IMR-90 (cell line): ENCODE measurements at regions not wholly inside any gene's neighbourhood (a gene's known extent, or its start where the extent isn't known, plus 50 kb on each side); places are given as distances from the start of the nearest gene placed in this dataset.

Experiments used
- ATAC-seq: fragments of 200-7000 bp; cut with Tn5 transposase; 2 replicates; pipeline ENCODE4 v1.9.1; 2020; ENCODE audit warnings: low read depth, mild to moderate bottlenecking, moderate library complexity
- BruUV-seq: library from RNA; stranded (reverse); fragments of 400-500 nt; replicated peaks from 2 replicates; lab custom pipeline; 2021; lab: Mats Ljungman, UMichigan
- CTCF ChIA-PET: fragments of 300-600 bp; formaldehyde crosslinking; extraction: SDS; loops from one replicate; lab custom pipeline; 2021; ENCODE audit warnings: antibody characterized with exemption; lab: Yijun Ruan, JAX
- POLR2A ChIA-PET: fragments of 300-600 bp; sonication (Branson Sonifier 250); formaldehyde crosslinking; loops from one replicate; lab custom pipeline; 2022; ENCODE audit warnings: antibody characterized with exemption; ENCODE audit not compliant: unreplicated experiment; lab: Charles Lee
- DNase-seq: peaks from one replicate; pipeline ENCODE4 v3.0.0; 2013
- H2AFZ ChIP-seq: replicated peaks from 2 replicates; pipeline ENCODE3; 2013; ENCODE audit warnings: low read length, mild to moderate bottlenecking; ENCODE audit not compliant: poor library complexity
- H2AK5ac ChIP-seq: 2 replicates; pipeline ENCODE4 v1.6.1; 2013; ENCODE audit warnings: low read depth, low read length, inconsistent platforms
- H2AK9ac ChIP-seq: replicated peaks from 2 replicates; pipeline ENCODE3; 2013; ENCODE audit warnings: mild to moderate bottlenecking, low read depth, low read length, moderate library complexity; ENCODE audit not compliant: poor library complexity
- H2BK120ac ChIP-seq: 2 replicates; pipeline ENCODE4 v1.6.1; 2013; ENCODE audit warnings: low read depth, low read length, inconsistent platforms
- H2BK15ac ChIP-seq: 3 replicates; pipeline ENCODE4 v1.6.1; 2013; ENCODE audit warnings: low read depth, low read length, inconsistent platforms
- H2BK20ac ChIP-seq: 2 replicates; pipeline ENCODE4 v1.6.1; 2013; ENCODE audit warnings: low read depth, mild to moderate bottlenecking, inconsistent platforms, low read length, moderate library complexity
- H2BK5ac ChIP-seq: 2 replicates; pipeline ENCODE4 v1.6.1; 2013; ENCODE audit warnings: mild to moderate bottlenecking, low read depth, low read length, inconsistent platforms; ENCODE audit not compliant: poor library complexity, severe bottlenecking
- H3K14ac ChIP-seq: replicated peaks from 2 replicates; pipeline ENCODE4 v1.6.1; 2013; ENCODE audit warnings: low read depth, low read length, inconsistent platforms
- H3K18ac ChIP-seq: 2 replicates; pipeline ENCODE4 v1.6.1; 2013; ENCODE audit warnings: low read depth, low read length, control low read depth
- H3K23ac ChIP-seq: 2 replicates; pipeline ENCODE4 v1.6.1; 2013; ENCODE audit warnings: low read depth, low read length, inconsistent platforms
- H3K27ac ChIP-seq: 2 replicates; pipeline ENCODE4 v1.5.1; 2013; ENCODE audit warnings: mild to moderate bottlenecking, control low read depth, low read length; ENCODE audit not compliant: insufficient read depth
- H3K27me3 ChIP-seq: 2 replicates; pipeline ENCODE4 v1.6.1; 2013; ENCODE audit warnings: low read length; ENCODE audit not compliant: control insufficient read depth, insufficient read depth
- H3K36me3 ChIP-seq: 2 replicates; pipeline ENCODE4 v1.6.1; 2013; ENCODE audit warnings: low read length, mixed read lengths; ENCODE audit not compliant: control insufficient read depth, insufficient read depth
- H3K4ac ChIP-seq: 2 replicates; pipeline ENCODE4 v1.6.1; 2013; ENCODE audit warnings: low read depth, low read length, inconsistent platforms
- H3K4me1 ChIP-seq: 2 replicates; pipeline ENCODE4 v1.6.1; 2013; ENCODE audit warnings: low read length, mixed read lengths; ENCODE audit not compliant: control insufficient read depth, insufficient read depth
- H3K4me2 ChIP-seq: 2 replicates; pipeline ENCODE4 v1.6.1; 2013; ENCODE audit warnings: low read depth, mild to moderate bottlenecking, control low read depth, low read length, moderate library complexity
- H3K4me3 ChIP-seq: 2 replicates; pipeline ENCODE4 v1.5.1; 2013; ENCODE audit warnings: low read depth, mild to moderate bottlenecking, control low read depth, low read length, moderate library complexity; ENCODE audit not compliant: insufficient read depth
- H3K56ac ChIP-seq: 2 replicates; pipeline ENCODE4 v1.6.1; 2013; ENCODE audit warnings: low read length, inconsistent platforms; ENCODE audit not compliant: insufficient read depth; ENCODE audit errors: extremely low read depth
- H3K79me1 ChIP-seq, 2 experiments: 2 replicates each; pipeline ENCODE4 v1.6.1; 2013; ENCODE audit warnings: low read length in 2 of 2, inconsistent platforms in 1 of 2, low read depth in 1 of 2
- H3K9ac ChIP-seq: 2 replicates; pipeline ENCODE4 v1.6.1; 2013; ENCODE audit warnings: low read depth, low read length, control low read depth
- H3K9me1 ChIP-seq: 2 replicates; pipeline ENCODE4 v1.6.1; 2013; ENCODE audit warnings: low read length, inconsistent platforms; ENCODE audit not compliant: insufficient read depth
- H3K9me3 ChIP-seq: 2 replicates; pipeline ENCODE4 v1.6.1; 2013; ENCODE audit warnings: low read length; ENCODE audit not compliant: control insufficient read depth, insufficient read depth
- H4K20me1 ChIP-seq: 2 replicates; pipeline ENCODE4 v1.6.1; 2013; ENCODE audit warnings: low read length, inconsistent platforms; ENCODE audit not compliant: insufficient read depth
- H4K5ac ChIP-seq: 2 replicates; pipeline ENCODE4 v1.6.1; 2013; ENCODE audit warnings: mild to moderate bottlenecking, low read depth, low read length, control low read depth
- H4K8ac ChIP-seq, 2 experiments: 2 replicates each; pipeline ENCODE4 v1.6.1; 2013; ENCODE audit warnings: low read depth in 2 of 2, low read length in 2 of 2, control low read depth in 1 of 2, inconsistent platforms in 1 of 2
- H4K91ac ChIP-seq: 2 replicates; pipeline ENCODE4 v1.6.1; 2013; ENCODE audit warnings: low read depth, low read length, inconsistent platforms; ENCODE audit not compliant: insufficient read depth
- CHD1 ChIP-seq: IDR thresholded peaks from 2 replicates; pipeline ENCODE4 v1.6.1; 2012; ENCODE audit warnings: low read depth, low read length, improper control_type of control experiment
- FOS ChIP-seq: fragments of 150-350 bp; IDR thresholded peaks from 2 replicates; pipeline ENCODE4 v1.6.1; 2016; ENCODE audit warnings: low read depth, low read length
- MAZ ChIP-seq: IDR thresholded peaks from 2 replicates; pipeline ENCODE4 v1.6.1; 2012; ENCODE audit warnings: low read depth, mild to moderate bottlenecking, low read length, improper control_type of control experiment, moderate library complexity, borderline replicate concordance
- NFE2L2 ChIP-seq: fragments of 150-350 bp; IDR thresholded peaks from 2 replicates; pipeline ENCODE4 v1.6.1; 2016; ENCODE audit warnings: low read depth, mild to moderate bottlenecking, low read length
- POLR2A ChIP-seq: IDR thresholded peaks from 2 replicates; pipeline ENCODE4 v1.6.1; 2012; ENCODE audit warnings: mild to moderate bottlenecking, low read depth, low read length
- RCOR1 ChIP-seq: IDR thresholded peaks from 2 replicates; pipeline ENCODE4 v1.6.1; 2012; ENCODE audit warnings: mild to moderate bottlenecking, low read length, improper control_type of control experiment; ENCODE audit not compliant: insufficient replicate concordance
- USF2 ChIP-seq: fragments of 150-350 bp; IDR thresholded peaks from 2 replicates; pipeline ENCODE4 v1.6.1; 2017; ENCODE audit warnings: mild to moderate bottlenecking, antibody characterized with exemption, low read length, low read depth
- WGBS, 2 experiments: methylation state at CpG; one replicate each; pipeline versions ENCODE4 v1.1.5 to v1.1.7; 2013; ENCODE audit warnings: missing lambda C conversion rate in 2 of 2; ENCODE audit not compliant: insufficient read length in 1 of 2; ENCODE audit errors: extremely low coverage in 2 of 2; 5-methylcytosine and 5-hydroxymethylcytosine counted together
- dilution Hi-C: fragments of 300-500 bp; cut with HindIII; formaldehyde crosslinking; loops from one replicate; pipeline ENCODE4 v1.14.3; 2018; ENCODE audit warnings: low sequenced_read_pairs; ENCODE audit not compliant: unreplicated experiment
- in situ Hi-C: fragments of 300-500 bp; cut with MboI; formaldehyde crosslinking; loops from 3 replicates; pipeline ENCODE4 v1.14.3; 2019; ENCODE audit warnings: low sequenced_read_pairs, inconsistent platforms, mixed read lengths
- intact Hi-C: fragments of 100-400 bp; cut with micrococcal nuclease; formaldehyde crosslinking; loops from 2 replicates; pipeline ENCODE4 v1.10.0; 2022
- TF ChIP-seq, protein P1 (sequence below): conservative IDR thresholded peaks from 2 replicates; pipeline ENCODE4 v1.5.1; 2012; ENCODE audit warnings: mild to moderate bottlenecking, low read depth, low read length, improper control_type of control experiment

- intact Hi-C loops (no loop called here), in situ Hi-C loops (no loop called here), dilution Hi-C loops (no loop called here)
- TF ChIP-seq USF2 (no peak), POLR2A (no peak), NFE2L2 (no peak), MAZ (no peak), FOS (no peak), RCOR1 (no peak), CHD1 (no peak)
- TF ChIP-seq, protein P1, sequence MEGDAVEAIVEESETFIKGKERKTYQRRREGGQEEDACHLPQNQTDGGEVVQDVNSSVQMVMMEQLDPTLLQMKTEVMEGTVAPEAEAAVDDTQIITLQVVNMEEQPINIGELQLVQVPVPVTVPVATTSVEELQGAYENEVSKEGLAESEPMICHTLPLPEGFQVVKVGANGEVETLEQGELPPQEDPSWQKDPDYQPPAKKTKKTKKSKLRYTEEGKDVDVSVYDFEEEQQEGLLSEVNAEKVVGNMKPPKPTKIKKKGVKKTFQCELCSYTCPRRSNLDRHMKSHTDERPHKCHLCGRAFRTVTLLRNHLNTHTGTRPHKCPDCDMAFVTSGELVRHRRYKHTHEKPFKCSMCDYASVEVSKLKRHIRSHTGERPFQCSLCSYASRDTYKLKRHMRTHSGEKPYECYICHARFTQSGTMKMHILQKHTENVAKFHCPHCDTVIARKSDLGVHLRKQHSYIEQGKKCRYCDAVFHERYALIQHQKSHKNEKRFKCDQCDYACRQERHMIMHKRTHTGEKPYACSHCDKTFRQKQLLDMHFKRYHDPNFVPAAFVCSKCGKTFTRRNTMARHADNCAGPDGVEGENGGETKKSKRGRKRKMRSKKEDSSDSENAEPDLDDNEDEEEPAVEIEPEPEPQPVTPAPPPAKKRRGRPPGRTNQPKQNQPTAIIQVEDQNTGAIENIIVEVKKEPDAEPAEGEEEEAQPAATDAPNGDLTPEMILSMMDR = no peak
- H3K36me3 ChIP-seq = no peaks in the 10 kb centered on the region
- ATAC-seq (no peak), DNase-seq (no peak)
- H3K14ac ChIP-seq = no peak overlapping the region
- no peak overlapping the region for H4K8ac ChIP-seq
- no peaks in the 10 kb centered on the region for H3K9me3 ChIP-seq
- H2BK120ac ChIP-seq = no peak overlapping the region
- H3K4me2 ChIP-seq = no peak overlapping the region
- H3K4me1 ChIP-seq = no peaks in the 10 kb centered on the region
- H2BK15ac ChIP-seq = no peak overlapping the region
- no TSS peak for BruUV-seq
- no peaks in the 10 kb centered on the region for H3K9me1 ChIP-seq
- H2AFZ ChIP-seq = no peak overlapping the region
- H4K20me1 ChIP-seq = no peaks in the 10 kb centered on the region
- no peak overlapping the region for H3K4ac ChIP-seq
- WGBS, 2 experiments = no CpG with 5 or more reads among the region's 3 CpGs
- no peaks in the 10 kb centered on the region for H3K27me3 ChIP-seq
- ChIA-PET CTCF (no interaction called here), POLR2A (no interaction called here)
- H3K23ac ChIP-seq = no peak overlapping the region
- no peak overlapping the region for H2BK20ac ChIP-seq
- no peak overlapping the region for H3K9ac ChIP-seq
- H3K18ac ChIP-seq = no peak overlapping the region
- H3K27ac ChIP-seq = no peak overlapping the region
- no peaks in the 10 kb centered on the region for H3K79me1 ChIP-seq
- no peak overlapping the region for H2BK5ac ChIP-seq
- H3K56ac ChIP-seq = no peak overlapping the region
- no peak overlapping the region for H2AK9ac ChIP-seq
- H4K5ac ChIP-seq = no peak overlapping the region
- no peak overlapping the region for H4K91ac ChIP-seq
- H3K4me3 ChIP-seq = no peak overlapping the region
- no peak overlapping the region for H2AK5ac ChIP-seq
These were observed 2048.0 kb downstream of the SUCLG1 start for GRCh38 chr2:82411071-82411470.
